22Rv1 (cell line): ENCODE measurements at regions not wholly inside any gene's neighbourhood (a gene's known extent, or its start where the extent isn't known, plus 50 kb on each side); places are given as distances from the start of the nearest gene placed in this dataset.

Experiments
- ZFX ChIP-seq: fragments of 450-650 bp; IDR thresholded peaks from 2 replicates; pipeline ENCODE4 v1.6.1; 2017; ENCODE audit warnings: antibody characterized with exemption, borderline replicate concordance
- TF ChIP-seq, protein P1 (sequence below): fragments of 450-650 bp; IDR thresholded peaks from 2 replicates; pipeline ENCODE4 v1.5.1; 2017; ENCODE audit warnings: mild to moderate bottlenecking

DNA sequence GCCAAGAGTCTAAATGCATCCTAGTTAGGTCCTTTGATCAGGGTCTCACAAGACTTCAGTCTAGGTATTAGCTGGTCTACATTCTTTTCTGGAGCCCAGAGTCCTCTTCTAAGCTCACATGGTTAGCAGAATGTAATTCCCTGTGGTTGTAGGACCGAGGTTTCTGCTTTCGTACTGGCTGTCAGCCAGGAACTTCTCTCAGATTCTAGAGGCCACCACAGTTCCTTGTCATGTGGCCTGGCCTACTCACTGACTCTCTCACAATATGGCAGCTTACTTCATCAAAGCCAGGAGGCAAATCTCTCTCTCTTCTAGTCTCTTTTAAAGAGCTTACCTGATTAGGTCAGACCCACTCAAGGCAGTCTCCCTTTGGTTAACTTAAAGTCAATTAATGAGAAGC lies 82.9 kb downstream of the POU4F1 start:
- TF ChIP-seq, protein P1, sequence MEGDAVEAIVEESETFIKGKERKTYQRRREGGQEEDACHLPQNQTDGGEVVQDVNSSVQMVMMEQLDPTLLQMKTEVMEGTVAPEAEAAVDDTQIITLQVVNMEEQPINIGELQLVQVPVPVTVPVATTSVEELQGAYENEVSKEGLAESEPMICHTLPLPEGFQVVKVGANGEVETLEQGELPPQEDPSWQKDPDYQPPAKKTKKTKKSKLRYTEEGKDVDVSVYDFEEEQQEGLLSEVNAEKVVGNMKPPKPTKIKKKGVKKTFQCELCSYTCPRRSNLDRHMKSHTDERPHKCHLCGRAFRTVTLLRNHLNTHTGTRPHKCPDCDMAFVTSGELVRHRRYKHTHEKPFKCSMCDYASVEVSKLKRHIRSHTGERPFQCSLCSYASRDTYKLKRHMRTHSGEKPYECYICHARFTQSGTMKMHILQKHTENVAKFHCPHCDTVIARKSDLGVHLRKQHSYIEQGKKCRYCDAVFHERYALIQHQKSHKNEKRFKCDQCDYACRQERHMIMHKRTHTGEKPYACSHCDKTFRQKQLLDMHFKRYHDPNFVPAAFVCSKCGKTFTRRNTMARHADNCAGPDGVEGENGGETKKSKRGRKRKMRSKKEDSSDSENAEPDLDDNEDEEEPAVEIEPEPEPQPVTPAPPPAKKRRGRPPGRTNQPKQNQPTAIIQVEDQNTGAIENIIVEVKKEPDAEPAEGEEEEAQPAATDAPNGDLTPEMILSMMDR: no peak
- TF ChIP-seq ZFX: no peak
